HepG2 (cell line): ENCODE measurements at regions not wholly inside any gene's neighbourhood (a gene's known extent, or its start where the extent isn't known, plus 50 kb on each side); places are given as distances from the start of the nearest gene placed in this dataset.

Experiments
- ATAC-seq: fragments of 200-7000 bp; cut with Tn5 transposase; 3 replicates; pipeline ENCODE4 v1.9.1; 2020; ENCODE audit warnings: mild to moderate bottlenecking, moderate library complexity
- BruUV-seq: library from RNA; stranded (reverse); fragments of 400-500 nt; replicated peaks from 2 replicates; lab custom pipeline; 2021; lab: Mats Ljungman, UMichigan
- CTCF ChIA-PET: fragments of 300-600 bp; formaldehyde crosslinking; extraction: SDS; loops from one replicate; lab custom pipeline; 2021; ENCODE audit warnings: low total read pairs, inconsistent platforms, low intra/inter-chr PET ratio; lab: Yijun Ruan, JAX
- POLR2A ChIA-PET: fragments of 350-600 bp; sonication (Branson Sonifier 250); formaldehyde crosslinking; loops from one replicate; lab custom pipeline; 2020; ENCODE audit warnings: antibody characterized with exemption, inconsistent platforms; lab: Yijun Ruan, JAX
- DNase-seq: peaks from one replicate; pipeline ENCODE4 v3.0.0-alpha.2; 2015; ENCODE audit warnings: low spot score
- FAIRE-seq: peaks from 3 replicates; lab custom pipeline; 2011; peaks lifted over from hg19 to GRCh38; lab: Jason Lieb, UNC
- H2AFZ ChIP-seq: one replicate; pipeline ENCODE4 v1.6.1; 2011; ENCODE audit warnings: low read length, inconsistent platforms
- H3K27ac ChIP-seq: fragments of 300-600 bp; 3 replicates; pipeline ENCODE4 v1.8.0; 2011; ENCODE audit warnings: mixed run types, mild to moderate bottlenecking, mixed read lengths, low read length, inconsistent platforms; ENCODE audit not compliant: insufficient read depth; ENCODE audit errors: extremely low read length
- H3K27me3 ChIP-seq, 2 experiments: fragments of 200-600 bp in 1 of 2; 2 replicates in 1 of 2; 3 replicates in 1 of 2; pipeline versions ENCODE4 v1.6.0 to v1.8.0; 2011; ENCODE audit warnings: low read length in 2 of 2, mild to moderate bottlenecking in 2 of 2, moderate library complexity in 2 of 2, inconsistent platforms in 1 of 2; ENCODE audit not compliant: insufficient read depth in 2 of 2, control insufficient read depth in 1 of 2
- H3K36me3 ChIP-seq, 2 experiments: fragments of 200-600 bp in 1 of 2; replicated peaks in 1 of 2; 2 replicates in 1 of 2; 3 replicates in 1 of 2; pipeline versions ENCODE4 v1.5.1 to v1.8.0; 2011; ENCODE audit warnings: low read length in 2 of 2, inconsistent platforms in 1 of 2; ENCODE audit not compliant: insufficient read depth in 2 of 2, control insufficient read depth in 1 of 2
- H3K4me1 ChIP-seq: 2 replicates; pipeline ENCODE4 v1.5.1; 2012; ENCODE audit warnings: low read length, inconsistent platforms; ENCODE audit not compliant: insufficient read depth
- H3K4me2 ChIP-seq: 2 replicates; pipeline ENCODE4 v1.6.0; 2011; ENCODE audit warnings: low read depth, low read length, inconsistent platforms
- H3K4me3 ChIP-seq, 3 experiments: fragments of 200-600 bp in 1 of 3; sonication (generic), shearing (Covaris generic) in 1 of 3; replicated peaks in 1 of 3; 2 replicates each; pipeline ENCODE4 v1.5.1; 2011 to 2016; ENCODE audit warnings: low read length in 3 of 3, inconsistent platforms in 2 of 3, low read depth in 2 of 3, mild to moderate bottlenecking in 2 of 3, control low read depth in 1 of 3, mixed read lengths in 1 of 3; ENCODE audit not compliant: insufficient read depth in 1 of 3
- H3K79me2 ChIP-seq: one replicate; pipeline ENCODE4 v1.6.1; 2011; ENCODE audit warnings: low read length, inconsistent platforms; ENCODE audit not compliant: insufficient read depth
- H3K9ac ChIP-seq: 2 replicates; pipeline ENCODE4 v1.6.0; 2011; ENCODE audit warnings: mild to moderate bottlenecking, low read depth, low read length, inconsistent platforms; ENCODE audit not compliant: insufficient read depth
- H3K9me3 ChIP-seq: 2 replicates; pipeline ENCODE4 v1.5.1; 2012; ENCODE audit warnings: mild to moderate bottlenecking, low read length
- H4K20me1 ChIP-seq: 2 replicates; pipeline ENCODE4 v1.6.0; 2011; ENCODE audit warnings: inconsistent platforms, mild to moderate bottlenecking, low read length, moderate library complexity; ENCODE audit not compliant: insufficient read depth
- NBN ChIP-seq: fragments of 450-650 bp; conservative IDR thresholded peaks from 2 replicates; pipeline ENCODE4 v1.6.1; 2017
- RBM22 ChIP-seq: fragments of 200-400 bp; formaldehyde crosslinking; optimal IDR thresholded peaks from 2 replicates; pipeline ENCODE3; 2017; ENCODE audit warnings: mild to moderate bottlenecking, low read length, moderate library complexity
- RXRA ChIP-seq: sonication (generic); formaldehyde crosslinking; IDR thresholded peaks from 2 replicates; pipeline ENCODE4 v1.5.1; 2020; ENCODE audit warnings: missing genetic modification reagents
- SP2 ChIP-seq: sonication (generic); formaldehyde crosslinking; IDR thresholded peaks from 2 replicates; pipeline ENCODE4 v1.5.1; 2020; ENCODE audit warnings: mild to moderate bottlenecking, missing genetic modification reagents
- ZFAT ChIP-seq: sonication (generic); formaldehyde crosslinking; conservative IDR thresholded peaks from 2 replicates; pipeline ENCODE4 v1.8.1; 2023; ENCODE audit warnings: missing genetic modification reagents, inconsistent platforms
- ZKSCAN1 ChIP-seq: fragments of 150-350 bp; IDR thresholded peaks from 2 replicates; pipeline ENCODE4 v1.6.1; 2014; ENCODE audit warnings: low read length
- ZNF20 ChIP-seq: sonication (generic); formaldehyde crosslinking; IDR thresholded peaks from 2 replicates; pipeline ENCODE4 v1.4.0; 2020; ENCODE audit warnings: mild to moderate bottlenecking, moderate library complexity, missing genetic modification reagents
- ZNF33B ChIP-seq: sonication (generic); formaldehyde crosslinking; IDR thresholded peaks from 2 replicates; pipeline ENCODE4 v1.5.1; 2020; ENCODE audit warnings: mild to moderate bottlenecking, missing genetic modification reagents
- ZNF768 ChIP-seq: sonication (generic); formaldehyde crosslinking; IDR thresholded peaks from 2 replicates; pipeline ENCODE4 v1.4.0; 2020; ENCODE audit warnings: missing genetic modification reagents
- WGBS: methylation state at CpG from one replicate; pipeline ENCODE4 v1.1.6; 2017; ENCODE audit warnings: low lambda C conversion rate; 5-methylcytosine and 5-hydroxymethylcytosine counted together
- in situ Hi-C: cut with HindIII; loops from 2 replicates; pipeline ENCODE4 v1.10.0; 2017; ENCODE audit warnings: low pct_unique_long_range_greater_than_20kb; ENCODE audit not compliant: extremely low pct_ligation_motif_present
- intact Hi-C: fragments of 100-400 bp; cut with micrococcal nuclease; formaldehyde crosslinking; loops from one replicate; pipeline ENCODE4 v1.10.0; 2022; ENCODE audit not compliant: unreplicated experiment
- TF ChIP-seq, protein P1 (sequence below): sonication (generic); formaldehyde crosslinking; IDR thresholded peaks from 2 replicates; pipeline ENCODE4 v1.4.0; 2020; ENCODE audit warnings: mild to moderate bottlenecking, low read depth, missing genetic modification reagents

DNA sequence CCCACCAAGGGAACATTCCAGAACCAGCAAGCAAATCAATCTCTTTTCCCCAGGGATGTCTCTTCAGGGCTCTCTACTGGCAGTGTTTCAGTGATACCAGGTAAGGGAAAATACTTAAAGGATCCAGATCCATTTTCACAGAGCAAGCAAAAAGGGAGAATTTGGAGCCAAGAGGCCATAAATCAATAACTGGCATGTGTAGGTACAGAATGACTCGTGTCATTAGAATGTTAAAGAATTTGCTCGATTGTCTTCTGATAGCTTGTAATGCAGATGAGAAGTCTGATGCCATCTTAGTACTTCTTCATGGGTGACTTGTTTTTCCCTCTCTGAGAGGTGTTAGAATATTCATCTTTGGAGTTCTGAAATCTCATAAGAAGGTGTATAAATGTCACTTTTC, 242.9 kb downstream of the KTN1 start:
- H3K4me2 ChIP-seq = no peak overlapping the region
- no TSS peak for BruUV-seq
- no peak overlapping the region for H3K27ac ChIP-seq
- no peaks in the 10 kb centered on the region for H3K79me2 ChIP-seq
- peaks cover 5% of the 10 kb centered on the region; the same call in 1 of the 2 replicates for H3K9me3 ChIP-seq
- ATAC-seq = no peak
- no peaks in the 10 kb centered on the region for H3K4me1 ChIP-seq
- in situ Hi-C loops = no loop called here
- H3K4me3 ChIP-seq = no peak overlapping the region
- no peak for TF ChIP-seq ZKSCAN1
- TF ChIP-seq NBN = no peak
- no peak for TF ChIP-seq ZNF20 (CRISPR knock-in tag)
- TF ChIP-seq ZNF768 (CRISPR knock-in tag) = no peak
- TF ChIP-seq ZNF33B (CRISPR knock-in tag) = no peak
- no peak for TF ChIP-seq RBM22
- no peak for TF ChIP-seq ZFAT (CRISPR knock-in tag)
- no peak for TF ChIP-seq SP2 (CRISPR knock-in tag)
- TF ChIP-seq RXRA = no peak
- TF ChIP-seq, protein P1, sequence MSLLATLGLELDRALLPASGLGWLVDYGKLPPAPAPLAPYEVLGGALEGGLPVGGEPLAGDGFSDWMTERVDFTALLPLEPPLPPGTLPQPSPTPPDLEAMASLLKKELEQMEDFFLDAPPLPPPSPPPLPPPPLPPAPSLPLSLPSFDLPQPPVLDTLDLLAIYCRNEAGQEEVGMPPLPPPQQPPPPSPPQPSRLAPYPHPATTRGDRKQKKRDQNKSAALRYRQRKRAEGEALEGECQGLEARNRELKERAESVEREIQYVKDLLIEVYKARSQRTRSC = no peak
- no peak for DNase-seq
- intact Hi-C loops = no loop called here
- H3K9ac ChIP-seq = no peak overlapping the region
- no peak for FAIRE-seq
- H3K36me3 ChIP-seq = no peaks in the 10 kb centered on the region
- 6% methylated on average over 2 of the region's 2 CpGs for WGBS
- no peak overlapping the region for H2AFZ ChIP-seq
- ChIA-PET CTCF (no interaction called here), POLR2A (no interaction called here)
- no peaks in the 10 kb centered on the region for H4K20me1 ChIP-seq
- no peaks in the 10 kb centered on the region for H3K27me3 ChIP-seq
